Lower leg skin (tissue), 3 donors: ENCODE measurements at regions not wholly inside any gene's neighbourhood (a gene's known extent, or its start where the extent isn't known, plus 50 kb on each side); places are given as distances from the start of the nearest gene placed in this dataset.
"Not testable (repeated sequence)": the region's sequence is repeated elsewhere in the genome, so short reads cannot be mapped to it uniquely, and the experiment has no call there.

Source experiments
- CTCF ChIP-seq, 3 donors: fragments of 450-650 bp; IDR thresholded peaks; one replicate each; pipeline ENCODE4 v1.5.1; 2016; ENCODE audit warnings: antibody characterized with exemption in 3 of 3, mild to moderate bottlenecking in 3 of 3, moderate library complexity in 2 of 3
- POLR2A ChIP-seq, 2 donors: fragments of 450-650 bp; IDR thresholded peaks; one replicate each; pipeline ENCODE4 v1.6.1; 2016 to 2017; ENCODE audit warnings: antibody characterized with exemption in 2 of 2, mild to moderate bottlenecking in 1 of 2, moderate library complexity in 1 of 2

DNA sequence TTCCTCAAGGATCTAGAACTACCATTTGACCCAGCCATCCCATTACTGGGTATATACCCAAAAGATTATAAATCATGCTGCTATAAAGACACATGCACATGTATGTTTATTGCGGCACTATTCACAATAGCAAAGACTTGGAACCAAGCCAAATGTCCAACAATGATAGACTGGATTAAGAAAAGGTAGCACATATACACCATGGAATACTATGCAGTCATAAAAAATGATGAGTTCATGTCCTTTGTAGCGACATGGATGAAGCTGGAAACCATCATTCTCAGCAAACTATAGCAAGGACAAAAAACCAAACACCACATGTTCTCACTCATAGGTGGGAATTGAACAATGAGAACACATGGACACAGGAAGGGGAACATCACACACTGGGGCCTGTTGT, 103.3 kb upstream of the GDNF start:
- not testable (repeated sequence) for TF ChIP-seq CTCF, POLR2A (IDR thresholded peaks at IDR 0.05)
